HepG2 (cell line): ENCODE measurements at regions not wholly inside any gene's neighbourhood (a gene's known extent, or its start where the extent isn't known, plus 50 kb on each side); places are given as distances from the start of the nearest gene placed in this dataset.

Source experiments
- ATAC-seq: fragments of 200-7000 bp; cut with Tn5 transposase; 3 replicates; pipeline ENCODE4 v1.9.1; 2020; ENCODE audit warnings: mild to moderate bottlenecking, moderate library complexity
- BruUV-seq: library from RNA; stranded (reverse); fragments of 400-500 nt; replicated peaks from 2 replicates; lab custom pipeline; 2021; lab: Mats Ljungman, UMichigan
- CTCF ChIA-PET: fragments of 300-600 bp; formaldehyde crosslinking; extraction: SDS; loops from one replicate; lab custom pipeline; 2021; ENCODE audit warnings: low total read pairs, inconsistent platforms, low intra/inter-chr PET ratio; lab: Yijun Ruan, JAX
- POLR2A ChIA-PET: fragments of 350-600 bp; sonication (Branson Sonifier 250); formaldehyde crosslinking; loops from one replicate; lab custom pipeline; 2020; ENCODE audit warnings: antibody characterized with exemption, inconsistent platforms; lab: Yijun Ruan, JAX
- DNase-seq: peaks from one replicate; pipeline ENCODE4 v3.0.0-alpha.2; 2015; ENCODE audit warnings: low spot score
- FAIRE-seq: peaks from 3 replicates; lab custom pipeline; 2011; peaks lifted over from hg19 to GRCh38; lab: Jason Lieb, UNC
- H2AFZ ChIP-seq: one replicate; pipeline ENCODE4 v1.6.1; 2011; ENCODE audit warnings: low read length, inconsistent platforms
- H3K27ac ChIP-seq: fragments of 300-600 bp; 3 replicates; pipeline ENCODE4 v1.8.0; 2011; ENCODE audit warnings: mixed run types, mild to moderate bottlenecking, mixed read lengths, low read length, inconsistent platforms; ENCODE audit not compliant: insufficient read depth; ENCODE audit errors: extremely low read length
- H3K27me3 ChIP-seq, 2 experiments: fragments of 200-600 bp in 1 of 2; 2 replicates in 1 of 2; 3 replicates in 1 of 2; pipeline versions ENCODE4 v1.6.0 to v1.8.0; 2011; ENCODE audit warnings: low read length in 2 of 2, mild to moderate bottlenecking in 2 of 2, moderate library complexity in 2 of 2, inconsistent platforms in 1 of 2; ENCODE audit not compliant: insufficient read depth in 2 of 2, control insufficient read depth in 1 of 2
- H3K36me3 ChIP-seq, 2 experiments: fragments of 200-600 bp in 1 of 2; replicated peaks in 1 of 2; 2 replicates in 1 of 2; 3 replicates in 1 of 2; pipeline versions ENCODE4 v1.5.1 to v1.8.0; 2011; ENCODE audit warnings: low read length in 2 of 2, inconsistent platforms in 1 of 2; ENCODE audit not compliant: insufficient read depth in 2 of 2, control insufficient read depth in 1 of 2
- H3K4me1 ChIP-seq: 2 replicates; pipeline ENCODE4 v1.5.1; 2012; ENCODE audit warnings: low read length, inconsistent platforms; ENCODE audit not compliant: insufficient read depth
- H3K4me2 ChIP-seq: 2 replicates; pipeline ENCODE4 v1.6.0; 2011; ENCODE audit warnings: low read depth, low read length, inconsistent platforms
- H3K4me3 ChIP-seq, 3 experiments: fragments of 200-600 bp in 1 of 3; sonication (generic), shearing (Covaris generic) in 1 of 3; replicated peaks in 1 of 3; 2 replicates each; pipeline ENCODE4 v1.5.1; 2011 to 2016; ENCODE audit warnings: low read length in 3 of 3, inconsistent platforms in 2 of 3, low read depth in 2 of 3, mild to moderate bottlenecking in 2 of 3, control low read depth in 1 of 3, mixed read lengths in 1 of 3; ENCODE audit not compliant: insufficient read depth in 1 of 3
- H3K79me2 ChIP-seq: one replicate; pipeline ENCODE4 v1.6.1; 2011; ENCODE audit warnings: low read length, inconsistent platforms; ENCODE audit not compliant: insufficient read depth
- H3K9ac ChIP-seq: 2 replicates; pipeline ENCODE4 v1.6.0; 2011; ENCODE audit warnings: mild to moderate bottlenecking, low read depth, low read length, inconsistent platforms; ENCODE audit not compliant: insufficient read depth
- H3K9me3 ChIP-seq: 2 replicates; pipeline ENCODE4 v1.5.1; 2012; ENCODE audit warnings: mild to moderate bottlenecking, low read length
- H4K20me1 ChIP-seq: 2 replicates; pipeline ENCODE4 v1.6.0; 2011; ENCODE audit warnings: inconsistent platforms, mild to moderate bottlenecking, low read length, moderate library complexity; ENCODE audit not compliant: insufficient read depth
- CREB1 ChIP-seq, 2 experiments: fragments of 450-650 bp in 1 of 2; IDR thresholded peaks; 2 replicates each; pipeline ENCODE4 v1.6.1; 2016 to 2017; ENCODE audit warnings: control low read depth in 1 of 2, mild to moderate bottlenecking in 1 of 2, missing compliant biosample characterization in 1 of 2, missing genetic modification characterization in 1 of 2
- KDM1A ChIP-seq: IDR thresholded peaks from 2 replicates; pipeline ENCODE4 v1.6.1; 2016; ENCODE audit warnings: missing compliant biosample characterization
- MIER3 ChIP-seq: IDR thresholded peaks from 2 replicates; pipeline ENCODE4 v1.6.1; 2016; ENCODE audit warnings: missing compliant biosample characterization, borderline replicate concordance
- NONO ChIP-seq, 2 experiments: fragments of 450-650 bp in 1 of 2; sonication (generic) in 1 of 2; formaldehyde crosslinking in 1 of 2; IDR thresholded peaks in 1 of 2; conservative IDR thresholded peaks in 1 of 2; 2 replicates each; pipeline versions ENCODE4 v1.6.1 to v1.8.0; 2017 to 2022; ENCODE audit warnings: mild to moderate bottlenecking in 1 of 2, missing genetic modification reagents in 1 of 2, moderate library complexity in 1 of 2
- PHF8 ChIP-seq: sonication (generic); formaldehyde crosslinking; IDR thresholded peaks from 2 replicates; pipeline ENCODE4 v1.5.0; 2020; ENCODE audit warnings: missing genetic modification reagents
- SAFB2 ChIP-seq: sonication (generic); formaldehyde crosslinking; IDR thresholded peaks from 2 replicates; pipeline ENCODE4 v1.5.1; 2020; ENCODE audit warnings: missing genetic modification reagents, low read depth, mild to moderate bottlenecking, borderline replicate concordance
- SIN3A ChIP-seq: IDR thresholded peaks from 2 replicates; pipeline ENCODE4 v1.6.1; 2011; ENCODE audit warnings: low read depth, mild to moderate bottlenecking, control low read depth, low read length, borderline replicate concordance
- SP5 ChIP-seq: IDR thresholded peaks from 2 replicates; pipeline ENCODE4 v1.6.1; 2016; ENCODE audit warnings: low read depth, borderline replicate concordance
- THAP11 ChIP-seq: IDR thresholded peaks from 2 replicates; pipeline ENCODE4 v1.6.1; 2016; ENCODE audit warnings: missing biosample characterization, missing genetic modification reagents
- ZBTB3 ChIP-seq: sonication (generic); formaldehyde crosslinking; IDR thresholded peaks from 2 replicates; pipeline ENCODE4 v1.4.0; 2020; ENCODE audit warnings: low read depth, mild to moderate bottlenecking, moderate library complexity, missing genetic modification reagents, borderline replicate concordance
- ZFP37 ChIP-seq: sonication (generic); formaldehyde crosslinking; IDR thresholded peaks from 2 replicates; pipeline ENCODE4 v1.4.0; 2020; ENCODE audit warnings: missing genetic modification reagents, borderline replicate concordance
- ZKSCAN8 ChIP-seq: IDR thresholded peaks from 2 replicates; pipeline ENCODE4 v1.6.1; 2016; ENCODE audit warnings: borderline replicate concordance, missing genetic modification reagents, missing compliant biosample characterization
- ZNF337 ChIP-seq: sonication (generic); formaldehyde crosslinking; IDR thresholded peaks from 2 replicates; pipeline ENCODE4 v1.5.1; 2020; ENCODE audit warnings: missing genetic modification reagents, low read depth, mild to moderate bottlenecking, borderline replicate concordance
- ZNF549 ChIP-seq: sonication (generic); formaldehyde crosslinking; IDR thresholded peaks from 2 replicates; pipeline ENCODE4 v1.5.0; 2020; ENCODE audit warnings: missing genetic modification reagents
- ZNF576 ChIP-seq: sonication (generic); formaldehyde crosslinking; IDR thresholded peaks from 2 replicates; pipeline ENCODE4 v1.4.0; 2020; ENCODE audit warnings: mild to moderate bottlenecking, missing genetic modification reagents
- ZNF713 ChIP-seq: sonication (generic); formaldehyde crosslinking; IDR thresholded peaks from 2 replicates; pipeline ENCODE4 v1.4.0; 2020; ENCODE audit warnings: mild to moderate bottlenecking, missing genetic modification reagents
- ZNF746 ChIP-seq: sonication (generic); formaldehyde crosslinking; IDR thresholded peaks from 2 replicates; pipeline ENCODE4 v1.8.0; 2022; ENCODE audit warnings: mild to moderate bottlenecking, missing genetic modification reagents
- ZSCAN21 ChIP-seq: sonication (generic); formaldehyde crosslinking; IDR thresholded peaks from 2 replicates; pipeline ENCODE4 v1.8.0; 2022; ENCODE audit warnings: mild to moderate bottlenecking, missing genetic modification reagents, moderate library complexity, borderline replicate concordance
- WGBS: methylation state at CpG from one replicate; pipeline ENCODE4 v1.1.6; 2017; ENCODE audit warnings: low lambda C conversion rate; 5-methylcytosine and 5-hydroxymethylcytosine counted together
- in situ Hi-C: cut with HindIII; loops from 2 replicates; pipeline ENCODE4 v1.10.0; 2017; ENCODE audit warnings: low pct_unique_long_range_greater_than_20kb; ENCODE audit not compliant: extremely low pct_ligation_motif_present
- intact Hi-C: fragments of 100-400 bp; cut with micrococcal nuclease; formaldehyde crosslinking; loops from one replicate; pipeline ENCODE4 v1.10.0; 2022; ENCODE audit not compliant: unreplicated experiment
- TF ChIP-seq, protein P1 (sequence below): sonication (generic); formaldehyde crosslinking; conservative IDR thresholded peaks from 2 replicates; pipeline ENCODE4 v1.4.0; 2020; ENCODE audit warnings: missing genetic modification reagents
- TF ChIP-seq, protein P2 (sequence below): sonication (generic); formaldehyde crosslinking; IDR thresholded peaks from 2 replicates; pipeline ENCODE4 v1.5.1; 2020; ENCODE audit warnings: mild to moderate bottlenecking, missing genetic modification reagents

DNA sequence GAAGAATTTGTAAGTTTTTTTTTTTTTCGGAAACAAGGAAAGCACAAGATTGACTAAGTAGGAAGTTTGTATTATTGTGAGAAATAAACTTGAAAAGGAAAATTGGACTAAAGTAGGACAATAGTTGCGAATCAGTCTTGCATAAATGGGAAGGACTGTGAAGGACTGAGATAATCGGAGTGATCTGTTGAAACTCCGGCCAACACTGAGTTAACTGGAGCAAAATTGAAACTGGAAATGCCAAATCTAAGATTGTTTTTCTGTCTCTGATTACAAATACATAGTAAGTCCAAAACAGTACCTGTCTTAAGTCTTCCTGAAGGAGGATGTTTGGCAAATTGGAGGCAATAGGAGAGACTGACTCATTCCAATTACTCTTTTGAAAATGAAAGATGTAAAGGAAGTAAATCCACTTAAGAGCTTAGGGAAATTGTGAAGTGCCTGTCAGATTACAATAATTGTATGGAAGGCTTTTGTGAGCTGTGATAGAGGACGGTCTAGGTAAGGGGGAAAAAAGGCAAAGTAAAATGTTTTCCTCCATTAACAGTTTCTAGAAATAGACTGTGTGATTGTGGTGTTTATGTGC lies 204.9 kb upstream of the CYRIA start:
- in situ Hi-C loops (no loop called here), intact Hi-C loops (no loop called here)
- Histone ChIP-seq H3K9ac (no peak overlapping the region), H3K4me1 (no peaks in the 10 kb centered on the region), H3K36me3 (no peaks in the 10 kb centered on the region), H3K4me3 (no peak overlapping the region), H2AFZ (no peak overlapping the region), H3K27me3 (no peaks in the 10 kb centered on the region), H3K79me2 (no peaks in the 10 kb centered on the region), H3K27ac (no peak overlapping the region), H3K9me3 (no peaks in the 10 kb centered on the region), H4K20me1 (no peaks in the 10 kb centered on the region), H3K4me2 (no peak overlapping the region)
- DNase-seq = no peak
- BruUV-seq = no TSS peak
- POLR2A ChIA-PET = no interaction called here
- ATAC-seq = no peak
- no peak for TF ChIP-seq KDM1A (CRISPR knock-in tag)
- no peak for TF ChIP-seq THAP11 (CRISPR knock-in tag)
- TF ChIP-seq, protein P1, sequence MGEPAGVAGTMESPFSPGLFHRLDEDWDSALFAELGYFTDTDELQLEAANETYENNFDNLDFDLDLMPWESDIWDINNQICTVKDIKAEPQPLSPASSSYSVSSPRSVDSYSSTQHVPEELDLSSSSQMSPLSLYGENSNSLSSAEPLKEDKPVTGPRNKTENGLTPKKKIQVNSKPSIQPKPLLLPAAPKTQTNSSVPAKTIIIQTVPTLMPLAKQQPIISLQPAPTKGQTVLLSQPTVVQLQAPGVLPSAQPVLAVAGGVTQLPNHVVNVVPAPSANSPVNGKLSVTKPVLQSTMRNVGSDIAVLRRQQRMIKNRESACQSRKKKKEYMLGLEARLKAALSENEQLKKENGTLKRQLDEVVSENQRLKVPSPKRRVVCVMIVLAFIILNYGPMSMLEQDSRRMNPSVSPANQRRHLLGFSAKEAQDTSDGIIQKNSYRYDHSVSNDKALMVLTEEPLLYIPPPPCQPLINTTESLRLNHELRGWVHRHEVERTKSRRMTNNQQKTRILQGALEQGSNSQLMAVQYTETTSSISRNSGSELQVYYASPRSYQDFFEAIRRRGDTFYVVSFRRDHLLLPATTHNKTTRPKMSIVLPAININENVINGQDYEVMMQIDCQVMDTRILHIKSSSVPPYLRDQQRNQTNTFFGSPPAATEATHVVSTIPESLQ (CRISPR knock-in tag) = no peak
- TF ChIP-seq, protein P2, sequence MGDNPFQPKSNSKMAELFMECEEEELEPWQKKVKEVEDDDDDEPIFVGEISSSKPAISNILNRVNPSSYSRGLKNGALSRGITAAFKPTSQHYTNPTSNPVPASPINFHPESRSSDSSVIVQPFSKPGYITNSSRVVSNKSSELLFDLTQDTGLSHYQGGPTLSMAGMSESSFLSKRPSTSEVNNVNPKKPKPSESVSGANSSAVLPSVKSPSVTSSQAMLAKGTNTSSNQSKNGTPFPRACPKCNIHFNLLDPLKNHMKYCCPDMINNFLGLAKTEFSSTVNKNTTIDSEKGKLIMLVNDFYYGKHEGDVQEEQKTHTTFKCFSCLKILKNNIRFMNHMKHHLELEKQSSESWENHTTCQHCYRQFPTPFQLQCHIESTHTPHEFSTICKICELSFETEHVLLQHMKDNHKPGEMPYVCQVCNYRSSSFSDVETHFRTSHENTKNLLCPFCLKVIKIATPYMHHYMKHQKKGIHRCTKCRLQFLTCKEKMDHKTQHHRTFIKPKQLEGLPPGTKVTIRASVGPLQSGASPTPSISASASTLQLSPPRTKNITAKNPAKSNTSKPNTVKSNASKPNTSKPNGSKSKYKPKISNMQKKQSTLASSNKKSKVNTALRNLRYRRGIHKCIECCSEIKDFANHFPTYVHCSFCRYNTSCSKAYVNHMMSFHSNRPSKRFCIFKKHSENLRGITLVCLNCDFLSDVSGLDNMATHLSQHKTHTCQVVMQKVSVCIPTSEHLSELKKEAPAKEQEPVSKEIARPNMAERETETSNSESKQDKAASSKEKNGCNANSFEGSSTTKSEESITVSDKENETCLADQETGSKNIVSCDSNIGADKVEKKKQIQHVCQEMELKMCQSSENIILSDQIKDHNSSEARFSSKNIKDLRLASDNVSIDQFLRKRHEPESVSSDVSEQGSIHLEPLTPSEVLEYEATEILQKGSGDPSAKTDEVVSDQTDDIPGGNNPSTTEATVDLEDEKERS (CRISPR knock-in tag) = no peak
- TF ChIP-seq ZNF576 (CRISPR knock-in tag) = no peak
- TF ChIP-seq SP5 (CRISPR knock-in tag) = no peak
- TF ChIP-seq ZNF549 = no peak
- TF ChIP-seq ZNF713 (CRISPR knock-in tag) = no peak
- TF ChIP-seq ZSCAN21 (CRISPR knock-in tag) = no peak
- TF ChIP-seq ZFP37 (CRISPR knock-in tag) = no peak
- no peak for TF ChIP-seq ZBTB3 (CRISPR knock-in tag)
- no peak for TF ChIP-seq NONO (IDR thresholded peaks at IDR 0.05)
- TF ChIP-seq NONO (CRISPR knock-in tag; conservative IDR thresholded peaks at IDR 0.05) = no peak
- TF ChIP-seq SAFB2 (CRISPR knock-in tag) = no peak
- no peak for TF ChIP-seq CREB1 (IDR thresholded peaks at IDR 0.05)
- no peak for TF ChIP-seq CREB1 (CRISPR knock-in tag; IDR thresholded peaks at IDR 0.05)
- no peak for TF ChIP-seq SIN3A
- no peak for TF ChIP-seq MIER3 (CRISPR knock-in tag)
- no peak for TF ChIP-seq PHF8 (CRISPR knock-in tag)
- TF ChIP-seq ZKSCAN8 (CRISPR knock-in tag) = no peak
- no peak for TF ChIP-seq ZNF746 (CRISPR knock-in tag)
- no peak for TF ChIP-seq ZNF337 (CRISPR knock-in tag)
- 37% methylated on average over 5 of the region's 5 CpGs for WGBS
- no peak for FAIRE-seq
- CTCF ChIA-PET = no interaction called here
